AG04450 (cell line): ENCODE measurements at regions not wholly inside any gene's neighbourhood (a gene's known extent, or its start where the extent isn't known, plus 50 kb on each side); places are given as distances from the start of the nearest gene placed in this dataset.
A peak's percentile ranks its signal among the peaks of the same experiment; 100 is the strongest.

ENCODE experiments used
- CTCF ChIA-PET: fragments of 300-600, 350-600 bp; formaldehyde crosslinking; extraction: SDS; loops from one replicate; lab custom pipeline; 2022; ENCODE audit warnings: antibody characterized with exemption, inconsistent platforms; lab: Charles Lee
- POLR2A ChIA-PET: fragments of 350-600 bp; formaldehyde crosslinking; extraction: SDS; loops from one replicate; lab custom pipeline; 2021; ENCODE audit warnings: antibody characterized with exemption, inconsistent platforms; lab: Yijun Ruan, JAX
- DNase-seq: peaks from one replicate; pipeline ENCODE4 v3.0.0-alpha.2; 2011; ENCODE audit warnings: low read depth, low spot score
- H3K27ac ChIP-seq: one replicate; pipeline ENCODE4 v1.5.1; 2012; ENCODE audit warnings: low read depth, low read length, control low read depth
- H3K27me3 ChIP-seq: one replicate; pipeline ENCODE4 v1.6.0; 2012; ENCODE audit warnings: low read length; ENCODE audit not compliant: control insufficient read depth, insufficient read depth
- H3K4me3 ChIP-seq: 2 replicates; pipeline ENCODE4 v1.5.1; 2011; ENCODE audit warnings: mild to moderate bottlenecking, low read depth, low read length, control low read depth
- H3K9me3 ChIP-seq: 2 replicates; pipeline ENCODE4 v1.5.1; 2012; ENCODE audit warnings: low read length; ENCODE audit not compliant: control insufficient read depth, insufficient read depth
- TF ChIP-seq, protein P1 (sequence below): IDR thresholded peaks from 2 replicates; pipeline ENCODE4 v1.5.1; 2011; ENCODE audit warnings: low read depth, low read length, control low read depth, inconsistent platforms

DNA sequence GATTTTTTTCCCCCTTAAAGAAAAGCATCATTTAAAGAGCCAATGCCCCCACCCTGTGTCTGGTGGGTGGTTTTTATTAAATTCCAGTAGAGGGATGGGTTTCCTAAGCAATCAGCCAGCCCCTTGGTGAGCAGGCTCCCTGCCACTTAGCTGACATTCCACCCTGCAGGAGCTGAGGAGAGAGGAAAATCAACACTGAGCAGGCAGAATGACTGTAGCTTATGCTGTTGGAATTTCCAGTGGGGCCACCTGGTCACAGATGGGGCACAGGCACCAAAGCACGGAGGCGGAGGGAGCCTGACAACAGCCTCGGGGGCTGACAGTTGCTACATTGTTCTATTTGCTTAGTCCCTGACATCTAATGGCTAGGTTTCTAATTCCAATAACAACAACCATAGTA, 127.7 kb downstream of the TMEM30B start:
- Histone ChIP-seq H3K27me3 (no peaks in the 10 kb centered on the region), H3K9me3 (no peaks in the 10 kb centered on the region; the same call in 1 of the 2 replicates), H3K4me3 (no peak overlapping the region), H3K27ac (peak overlapping the region; percentile 80)
- CTCF ChIA-PET, result interaction anchor here (0.9 to 1.1 kb wide), 2 partner anchors 10 to 49 kb away, joined by 3 read pairs; no protein-coding TSS in a partner anchor
- DNase-seq, result no peak
- TF ChIP-seq, protein P1, sequence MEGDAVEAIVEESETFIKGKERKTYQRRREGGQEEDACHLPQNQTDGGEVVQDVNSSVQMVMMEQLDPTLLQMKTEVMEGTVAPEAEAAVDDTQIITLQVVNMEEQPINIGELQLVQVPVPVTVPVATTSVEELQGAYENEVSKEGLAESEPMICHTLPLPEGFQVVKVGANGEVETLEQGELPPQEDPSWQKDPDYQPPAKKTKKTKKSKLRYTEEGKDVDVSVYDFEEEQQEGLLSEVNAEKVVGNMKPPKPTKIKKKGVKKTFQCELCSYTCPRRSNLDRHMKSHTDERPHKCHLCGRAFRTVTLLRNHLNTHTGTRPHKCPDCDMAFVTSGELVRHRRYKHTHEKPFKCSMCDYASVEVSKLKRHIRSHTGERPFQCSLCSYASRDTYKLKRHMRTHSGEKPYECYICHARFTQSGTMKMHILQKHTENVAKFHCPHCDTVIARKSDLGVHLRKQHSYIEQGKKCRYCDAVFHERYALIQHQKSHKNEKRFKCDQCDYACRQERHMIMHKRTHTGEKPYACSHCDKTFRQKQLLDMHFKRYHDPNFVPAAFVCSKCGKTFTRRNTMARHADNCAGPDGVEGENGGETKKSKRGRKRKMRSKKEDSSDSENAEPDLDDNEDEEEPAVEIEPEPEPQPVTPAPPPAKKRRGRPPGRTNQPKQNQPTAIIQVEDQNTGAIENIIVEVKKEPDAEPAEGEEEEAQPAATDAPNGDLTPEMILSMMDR, result 0 out of 2 replicates have a peak, but pooled peaks have one; percentile 6
- POLR2A ChIA-PET, result interaction anchor here (1.0 kb wide), 1 partner anchor 50 kb away, joined by 3 read pairs; no protein-coding TSS in a partner anchor

DNA sequence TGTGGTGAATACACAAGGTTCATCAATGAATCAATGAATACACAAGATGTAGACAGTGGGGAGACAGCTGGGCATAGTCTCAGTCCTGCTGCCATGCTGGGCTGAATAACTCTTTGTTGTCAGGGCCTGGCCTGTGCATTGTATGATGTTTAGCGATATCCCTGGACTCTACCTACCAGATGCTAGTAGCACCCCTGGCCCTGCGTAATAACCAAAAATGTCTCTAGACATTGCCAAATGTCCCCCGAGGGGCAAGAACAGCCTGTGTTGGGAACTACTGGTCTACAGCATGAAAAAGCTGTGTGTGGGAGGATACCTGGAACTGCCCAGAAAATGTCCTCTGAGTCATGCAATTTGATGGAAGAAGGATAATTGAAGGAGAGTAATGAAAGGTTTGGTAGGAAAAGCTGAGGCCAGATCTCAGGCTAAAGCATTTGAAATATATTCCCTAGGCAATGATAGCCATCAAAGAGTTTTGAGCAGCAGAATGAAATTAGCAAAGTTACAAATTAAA, 128.2 kb downstream of the TMEM30B start:
- Histone ChIP-seq H3K4me3 (no peak overlapping the region), H3K27ac (peak overlapping the region; percentile 61), H3K27me3 (no peaks in the 10 kb centered on the region), H3K9me3 (no peaks in the 10 kb centered on the region; the same call in 1 of the 2 replicates)
- TF ChIP-seq, protein P1, result no peak
- POLR2A ChIA-PET, result no interaction called here
- no peak for DNase-seq
- CTCF ChIA-PET, result interaction anchor here (0.9 kb wide), 1 partner anchor 49 kb away, joined by 3 read pairs; no protein-coding TSS in a partner anchor

DNA sequence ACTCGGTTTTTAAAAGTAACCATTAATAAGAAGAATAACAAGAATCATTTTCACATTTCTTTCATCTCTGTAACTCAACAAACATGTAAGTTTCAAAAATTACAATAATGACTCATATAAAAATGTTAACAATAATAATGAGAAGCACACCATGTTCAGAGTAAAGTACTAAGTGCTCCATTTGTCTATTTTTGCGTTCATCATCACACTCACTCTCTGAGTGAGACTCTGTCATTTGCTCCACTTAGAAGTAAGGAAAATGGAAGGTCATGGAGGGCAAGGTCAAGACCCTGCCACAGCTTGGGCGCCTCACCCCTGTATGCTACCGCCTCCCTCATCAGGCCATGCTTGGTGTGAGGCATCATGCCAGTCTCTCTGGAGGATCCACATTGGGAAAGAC, 129.9 kb downstream of the TMEM30B start:
- CTCF ChIA-PET, result interaction anchor here (0.6 kb wide), 1 partner anchor 102 kb away, joined by 3 read pairs; no protein-coding TSS in a partner anchor
- no peak overlapping the region for H3K4me3 ChIP-seq
- no peak overlapping the region for H3K27ac ChIP-seq
- DNase-seq, result no peak
- no peaks in the 10 kb centered on the region for H3K27me3 ChIP-seq
- POLR2A ChIA-PET, result interaction anchor here (0.7 kb wide), 1 partner anchor 28 kb away, joined by 6 read pairs; no protein-coding TSS in a partner anchor
- TF ChIP-seq, protein P1, result no peak
- no peaks in the 10 kb centered on the region; the same call in 1 of the 2 replicates for H3K9me3 ChIP-seq

DNA sequence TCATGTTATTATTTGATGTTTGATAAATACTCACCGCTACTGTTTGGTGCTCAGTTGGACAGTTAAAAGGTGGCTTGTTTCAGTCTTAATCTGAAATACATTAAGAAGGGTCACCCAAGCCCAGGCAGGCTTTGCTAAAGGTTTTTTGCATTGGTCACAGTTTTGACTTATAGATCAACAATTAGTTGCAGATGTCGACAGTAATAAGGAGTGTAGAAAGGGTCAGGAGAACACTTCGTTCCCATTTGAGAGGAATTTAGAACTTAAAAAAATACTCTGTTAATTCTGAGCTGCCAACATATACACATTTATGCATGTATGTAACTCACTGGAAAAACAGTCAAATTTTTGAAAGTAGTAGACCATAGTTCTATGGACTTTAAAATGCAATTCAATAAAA, 130.3 kb downstream of the TMEM30B start:
- CTCF ChIA-PET, result interaction anchor here (0.6 kb wide), 1 partner anchor 102 kb away, joined by 3 read pairs; no protein-coding TSS in a partner anchor
- Histone ChIP-seq H3K27ac (no peak overlapping the region), H3K4me3 (no peak overlapping the region), H3K9me3 (no peaks in the 10 kb centered on the region; the same call in 1 of the 2 replicates), H3K27me3 (no peaks in the 10 kb centered on the region)
- TF ChIP-seq, protein P1, result no peak
- DNase-seq, result no peak
- POLR2A ChIA-PET, result interaction anchor here (0.7 kb wide), 1 partner anchor 28 kb away, joined by 6 read pairs; no protein-coding TSS in a partner anchor

DNA sequence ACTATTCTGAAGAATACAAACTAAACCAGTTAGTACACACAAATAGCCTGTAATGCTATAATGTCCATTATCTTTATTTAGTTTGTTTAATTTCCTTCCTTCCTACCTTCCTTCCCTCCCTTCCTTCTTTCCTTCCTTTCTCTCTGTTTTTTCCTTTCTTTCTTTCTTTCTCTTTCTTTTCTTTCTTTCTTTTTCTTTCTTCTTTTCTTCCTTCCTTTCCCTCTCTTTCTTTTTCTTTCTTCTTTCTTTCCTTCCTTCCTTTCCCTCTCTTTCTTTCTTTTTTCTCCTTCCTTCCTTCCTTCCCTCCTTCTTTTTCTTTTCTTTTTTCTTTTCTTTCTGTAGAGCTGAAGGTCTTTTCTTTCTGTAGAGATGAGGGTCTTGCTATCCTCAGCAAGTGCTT, 131.2 kb downstream of the TMEM30B start:
- ChIA-PET CTCF (interaction anchor here (0.7 kb wide), 1 partner anchor 42 kb away, joined by 5 read pairs; no protein-coding TSS in a partner anchor), POLR2A (no interaction called here)
- H3K4me3 ChIP-seq, result no peak overlapping the region
- TF ChIP-seq, protein P1, result no peak
- DNase-seq, result no peak
- no peak overlapping the region for H3K27ac ChIP-seq
- no peaks in the 10 kb centered on the region; the same call in 1 of the 2 replicates for H3K9me3 ChIP-seq
- H3K27me3 ChIP-seq, result no peaks in the 10 kb centered on the region
